ENCODE measurements at regions not wholly inside any gene's neighbourhood (a gene's known extent, or its start where the extent isn't known, plus 50 kb on each side); places are given as distances from the start of the nearest gene placed in this dataset.

- Histone ChIP-seq H3K27ac (no peak overlapping the region), H3K36me3 (ENCODE audit: insufficient read depth) (no peaks in the 10 kb centered on the region), H3K9ac (no peak overlapping the region), H3K4me3 (IDR thresholded peaks at IDR 0.05; ENCODE audit: insufficient read depth, low read depth, low read length) (no peak overlapping the region), H4K20me1 (ENCODE audit: insufficient read depth) (no peaks in the 10 kb centered on the region), H3K79me2 (ENCODE audit: insufficient read depth, low read depth) (no peaks in the 10 kb centered on the region), H3K4me2 (no peak overlapping the region), H2AFZ (ENCODE audit: low read depth) (no peak overlapping the region), H3K27me3 (ENCODE audit: insufficient read depth, low read depth) (no peaks in the 10 kb centered on the region), H3K4me1 (ENCODE audit: low read depth, poor library complexity, severe bottlenecking) (no peaks in the 10 kb centered on the region)
- no peak for TF ChIP-seq CTCF (conservative IDR thresholded peaks at IDR 0.05; ENCODE audit: low read depth, low read length)
These were observed 252.4 kb upstream of the SALL3 start for GRCh38 chr18:78727057-78727739.

GRCh38 chr18:78727877-78728783 lies 251.5 kb upstream of the SALL3 start:
- Histone ChIP-seq H3K4me2 (no peak overlapping the region), H3K36me3 (ENCODE audit: insufficient read depth) (no peaks in the 10 kb centered on the region), H3K4me1 (ENCODE audit: low read depth, poor library complexity, severe bottlenecking) (no peaks in the 10 kb centered on the region), H2AFZ (ENCODE audit: low read depth) (no peak overlapping the region), H4K20me1 (ENCODE audit: insufficient read depth) (no peaks in the 10 kb centered on the region), H3K27me3 (ENCODE audit: insufficient read depth, low read depth) (no peaks in the 10 kb centered on the region), H3K27ac (no peak overlapping the region), H3K9ac (no peak overlapping the region), H3K79me2 (ENCODE audit: insufficient read depth, low read depth) (no peaks in the 10 kb centered on the region), H3K4me3 (IDR thresholded peaks at IDR 0.05; ENCODE audit: insufficient read depth, low read depth, low read length) (no peak overlapping the region)
- no peak for TF ChIP-seq CTCF (conservative IDR thresholded peaks at IDR 0.05; ENCODE audit: low read depth, low read length)

GRCh38 chr18:78728784-78729467 lies 250.7 kb upstream of the SALL3 start:
- H3K4me2 ChIP-seq = no peak overlapping the region
- H3K36me3 ChIP-seq (ENCODE audit: insufficient read depth) = no peaks in the 10 kb centered on the region
- H4K20me1 ChIP-seq (ENCODE audit: insufficient read depth) = no peaks in the 10 kb centered on the region
- no peaks in the 10 kb centered on the region for H3K27me3 ChIP-seq (ENCODE audit: insufficient read depth, low read depth)
- no peak overlapping the region for H3K9ac ChIP-seq
- no peaks in the 10 kb centered on the region for H3K79me2 ChIP-seq (ENCODE audit: insufficient read depth, low read depth)
- no peak overlapping the region for H2AFZ ChIP-seq (ENCODE audit: low read depth)
- no peaks in the 10 kb centered on the region for H3K4me1 ChIP-seq (ENCODE audit: low read depth, poor library complexity, severe bottlenecking)
- TF ChIP-seq CTCF (conservative IDR thresholded peaks at IDR 0.05; ENCODE audit: low read depth, low read length) = no peak
- H3K4me3 ChIP-seq (IDR thresholded peaks at IDR 0.05; ENCODE audit: insufficient read depth, low read depth, low read length) = no peak overlapping the region
- H3K27ac ChIP-seq = no peak overlapping the region

- Histone ChIP-seq H3K27me3 (ENCODE audit: insufficient read depth, low read depth) (no peaks in the 10 kb centered on the region), H3K4me1 (ENCODE audit: low read depth, poor library complexity, severe bottlenecking) (no peaks in the 10 kb centered on the region)
These were observed 249.1 kb upstream of the SALL3 start for GRCh38 chr18:78730546-78730945.

More at GRCh38 chr18:78730546-78730945, 249.1 kb upstream of the SALL3 start:
- no peaks in the 10 kb centered on the region for H3K36me3 ChIP-seq (ENCODE audit: insufficient read depth)
- H3K9ac ChIP-seq = no peak overlapping the region
- no peak for TF ChIP-seq CTCF (conservative IDR thresholded peaks at IDR 0.05; ENCODE audit: low read depth, low read length)
- no peak overlapping the region for H3K4me3 ChIP-seq (IDR thresholded peaks at IDR 0.05; ENCODE audit: insufficient read depth, low read depth, low read length)
- no peaks in the 10 kb centered on the region for H4K20me1 ChIP-seq (ENCODE audit: insufficient read depth)
- H3K79me2 ChIP-seq (ENCODE audit: insufficient read depth, low read depth) = no peaks in the 10 kb centered on the region
- no peak overlapping the region for H3K27ac ChIP-seq
- H3K4me2 ChIP-seq = no peak overlapping the region
- no peak overlapping the region for H2AFZ ChIP-seq (ENCODE audit: low read depth)

Measured in KMS-11 (cell line).